Activated naive CD8-positive, alpha-beta T cell (primary cell): ENCODE measurements at regions not wholly inside any gene's neighbourhood (a gene's known extent, or its start where the extent isn't known, plus 50 kb on each side); places are given as distances from the start of the nearest gene placed in this dataset.
"Not testable (repeated sequence)": the region's sequence is repeated elsewhere in the genome, so short reads cannot be mapped to it uniquely, and the experiment has no call there.

Experiments
- H3K27ac Mint-ChIP-seq: one replicate; pipeline ENCODE4 v1.8.0; 2021; ENCODE audit warnings: mixed read lengths
- H3K27me3 Mint-ChIP-seq: one replicate; pipeline ENCODE4 v1.8.0; 2021; ENCODE audit warnings: mixed read lengths
- H3K36me3 Mint-ChIP-seq: one replicate; pipeline ENCODE4 v1.8.0; 2021; ENCODE audit warnings: mixed read lengths
- H3K4me1 Mint-ChIP-seq: one replicate; pipeline ENCODE4 v1.8.0; 2021; ENCODE audit warnings: low read depth, mixed read lengths
- H3K4me3 Mint-ChIP-seq: one replicate; pipeline ENCODE4 v1.8.0; 2021; ENCODE audit warnings: mild to moderate bottlenecking, mixed read lengths
- H3K9me3 Mint-ChIP-seq: one replicate; pipeline ENCODE4 v1.8.0; 2021; ENCODE audit warnings: low read depth, mixed read lengths

DNA sequence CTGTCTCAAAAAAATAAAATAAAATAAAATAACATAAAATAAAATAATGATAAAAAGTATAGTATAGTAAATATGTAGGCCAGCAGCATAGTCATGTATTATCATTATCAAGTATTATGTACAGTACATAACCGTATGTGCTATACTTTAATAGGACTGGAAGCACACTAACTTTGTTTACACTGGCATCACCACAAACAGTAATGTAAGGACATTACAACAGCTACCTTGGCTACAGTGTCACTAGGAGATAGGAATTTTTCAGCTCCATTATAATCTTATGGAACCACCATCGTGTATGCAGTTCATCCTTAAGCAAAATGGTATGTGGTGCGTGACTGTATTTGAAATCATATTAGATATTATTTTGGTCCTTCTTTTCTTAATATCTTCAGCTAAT, 1163.5 kb upstream of the LRRTM3 start:
- H3K27ac Mint-ChIP-seq = no peak overlapping the region
- H3K4me1 Mint-ChIP-seq = no peaks in the 10 kb centered on the region
- no peaks in the 10 kb centered on the region for H3K36me3 Mint-ChIP-seq
- no peaks in the 10 kb centered on the region for H3K27me3 Mint-ChIP-seq
- peaks cover 11% of the 10 kb centered on the region for H3K9me3 Mint-ChIP-seq
- H3K4me3 Mint-ChIP-seq = no peak overlapping the region

DNA sequence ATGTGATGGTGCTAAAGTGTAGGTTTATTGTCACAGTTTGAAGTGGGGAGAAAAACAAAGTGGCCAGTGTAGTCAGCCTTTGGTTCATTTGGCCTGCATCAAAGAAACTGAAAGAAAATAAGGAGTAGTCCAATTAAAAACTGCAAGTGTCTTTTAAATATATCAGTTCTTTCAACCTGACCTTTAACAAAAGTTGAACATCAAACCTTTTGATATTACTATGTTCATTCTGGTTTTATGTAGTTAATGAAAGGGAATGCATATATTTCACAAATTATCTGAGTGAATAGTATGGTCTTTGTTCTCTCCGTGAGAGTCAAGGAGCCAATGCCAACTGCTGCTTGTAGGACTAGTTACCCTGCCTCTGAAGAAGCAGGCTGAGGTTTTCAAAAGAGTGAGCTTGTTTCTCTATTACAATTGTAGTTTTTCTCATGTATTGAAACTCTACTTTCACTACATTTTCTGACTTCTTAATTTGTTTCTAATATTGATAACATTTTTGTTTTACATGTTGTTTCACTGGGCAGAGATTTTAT, 1160.8 kb upstream of the LRRTM3 start:
- H3K4me3 Mint-ChIP-seq = no peak overlapping the region
- no peaks in the 10 kb centered on the region for H3K36me3 Mint-ChIP-seq
- H3K4me1 Mint-ChIP-seq = no peaks in the 10 kb centered on the region
- no peak overlapping the region for H3K27ac Mint-ChIP-seq
- H3K27me3 Mint-ChIP-seq = no peaks in the 10 kb centered on the region
- H3K9me3 Mint-ChIP-seq = peaks cover 11% of the 10 kb centered on the region

DNA sequence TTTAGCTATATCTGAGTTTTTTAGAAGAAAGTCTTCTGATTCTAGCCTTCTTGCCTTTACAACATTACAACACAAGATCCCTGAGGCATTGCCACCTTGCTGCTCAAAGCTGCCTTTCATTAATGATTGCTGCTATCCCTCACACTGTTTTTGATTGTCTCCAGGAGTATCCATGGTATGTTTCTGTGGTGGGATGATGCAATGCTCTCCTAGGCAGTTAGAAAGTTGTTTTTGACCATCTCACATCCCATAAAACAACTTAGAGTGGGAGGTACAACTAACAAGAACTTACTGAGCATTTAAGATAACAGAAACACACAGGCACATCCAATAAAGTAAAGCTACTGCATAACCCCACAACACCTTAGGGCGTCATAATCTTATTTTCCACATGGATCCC, 1156.0 kb upstream of the LRRTM3 start:
- no peaks in the 10 kb centered on the region for H3K4me1 Mint-ChIP-seq
- H3K9me3 Mint-ChIP-seq = peaks cover 12% of the 10 kb centered on the region
- H3K27ac Mint-ChIP-seq = no peak overlapping the region
- no peaks in the 10 kb centered on the region for H3K36me3 Mint-ChIP-seq
- H3K4me3 Mint-ChIP-seq = no peak overlapping the region
- no peaks in the 10 kb centered on the region for H3K27me3 Mint-ChIP-seq

DNA sequence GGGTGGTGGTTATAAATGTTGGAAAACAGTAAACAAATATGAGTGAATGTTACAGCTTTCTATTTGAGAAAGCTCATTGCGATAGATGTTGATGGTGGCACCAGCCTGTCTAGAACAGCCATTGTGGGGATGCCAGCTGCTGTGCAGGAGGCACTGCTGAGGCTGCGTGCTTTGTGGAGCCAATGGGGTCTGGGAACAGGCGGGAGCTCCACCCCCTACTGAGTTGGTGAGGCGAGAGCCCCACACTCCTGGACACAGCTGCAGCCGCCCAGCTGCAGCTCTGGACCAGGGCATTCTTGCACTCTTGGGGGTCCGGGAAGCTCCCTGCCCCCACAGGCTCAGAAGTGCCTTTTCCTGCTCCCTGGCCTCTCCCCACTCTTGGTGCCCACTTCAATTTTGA, 1147.1 kb upstream of the LRRTM3 start:
- Mint-ChIP-seq H3K27ac (no peak overlapping the region), H3K36me3 (no peaks in the 10 kb centered on the region), H3K4me1 (no peaks in the 10 kb centered on the region), H3K27me3 (no peaks in the 10 kb centered on the region), H3K9me3 (no peaks in the 10 kb centered on the region), H3K4me3 (no peak overlapping the region)

DNA sequence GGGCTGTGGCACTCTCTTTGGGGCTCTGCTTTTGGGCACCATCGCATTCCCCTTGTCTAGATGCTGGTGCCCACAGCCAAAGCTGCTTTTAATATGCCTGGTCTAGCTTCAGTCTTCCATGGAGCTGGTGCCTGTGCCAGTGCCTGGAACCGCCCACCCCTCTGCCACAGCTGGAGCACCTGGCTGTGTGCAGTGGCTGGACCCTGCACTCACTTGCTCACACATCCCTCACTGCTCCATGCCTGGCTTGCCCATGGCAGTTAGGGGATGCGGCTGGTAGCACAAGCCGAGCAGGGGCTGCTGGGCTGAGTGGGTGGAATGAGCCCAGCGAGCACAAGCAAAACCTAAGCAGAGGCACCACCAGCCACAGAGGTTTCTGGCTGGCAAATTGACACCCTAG, 1145.9 kb upstream of the LRRTM3 start:
- no peaks in the 10 kb centered on the region for H3K4me1 Mint-ChIP-seq
- no peak overlapping the region for H3K4me3 Mint-ChIP-seq
- H3K27me3 Mint-ChIP-seq = no peaks in the 10 kb centered on the region
- no peaks in the 10 kb centered on the region for H3K9me3 Mint-ChIP-seq
- H3K36me3 Mint-ChIP-seq = no peaks in the 10 kb centered on the region
- no peak overlapping the region for H3K27ac Mint-ChIP-seq

DNA sequence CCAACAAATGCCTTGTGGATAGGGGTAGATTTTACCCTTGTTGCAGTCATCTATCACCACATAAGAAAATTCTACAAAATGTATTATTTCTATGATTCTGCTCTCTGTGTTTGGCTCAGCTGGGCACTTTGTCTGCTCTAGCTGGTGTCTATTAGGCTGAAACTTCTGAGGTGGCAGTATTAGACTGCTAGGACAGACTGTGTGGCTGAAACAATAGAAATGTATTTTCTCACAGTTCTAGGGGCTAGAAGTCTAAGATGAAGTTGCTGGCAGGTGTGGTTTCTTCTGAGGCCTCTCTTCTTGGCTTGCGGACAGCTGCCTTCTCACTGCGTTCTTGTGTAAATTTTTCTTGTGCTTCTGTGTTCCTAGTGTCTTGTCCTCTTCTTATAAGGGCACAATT, 1139.6 kb upstream of the LRRTM3 start:
- Mint-ChIP-seq H3K4me1 (no peaks in the 10 kb centered on the region), H3K36me3 (no peaks in the 10 kb centered on the region), H3K4me3 (no peak overlapping the region), H3K27me3 (no peaks in the 10 kb centered on the region), H3K9me3 (no peaks in the 10 kb centered on the region), H3K27ac (no peak overlapping the region)

DNA sequence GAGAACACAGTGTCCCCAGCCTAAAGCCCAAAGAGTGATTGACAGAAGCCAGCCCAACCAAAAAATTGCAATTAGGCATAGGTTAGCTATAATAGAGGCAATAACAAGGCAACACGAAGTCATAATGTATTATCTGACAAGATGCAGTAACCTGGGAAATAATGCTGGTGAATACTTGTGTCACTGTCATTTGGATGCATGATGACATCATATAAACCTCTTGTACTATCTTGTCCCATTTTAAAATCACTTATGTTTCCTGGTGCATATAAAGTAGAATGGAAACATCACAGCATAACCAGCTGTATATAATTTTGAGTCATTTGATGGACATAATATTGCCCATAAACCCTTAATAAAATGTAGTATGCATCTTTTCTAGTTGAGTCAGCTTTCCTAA, 1138.3 kb upstream of the LRRTM3 start:
- Mint-ChIP-seq H3K9me3 (no peaks in the 10 kb centered on the region), H3K27me3 (no peaks in the 10 kb centered on the region), H3K4me1 (no peaks in the 10 kb centered on the region), H3K4me3 (no peak overlapping the region), H3K36me3 (no peaks in the 10 kb centered on the region), H3K27ac (no peak overlapping the region)

DNA sequence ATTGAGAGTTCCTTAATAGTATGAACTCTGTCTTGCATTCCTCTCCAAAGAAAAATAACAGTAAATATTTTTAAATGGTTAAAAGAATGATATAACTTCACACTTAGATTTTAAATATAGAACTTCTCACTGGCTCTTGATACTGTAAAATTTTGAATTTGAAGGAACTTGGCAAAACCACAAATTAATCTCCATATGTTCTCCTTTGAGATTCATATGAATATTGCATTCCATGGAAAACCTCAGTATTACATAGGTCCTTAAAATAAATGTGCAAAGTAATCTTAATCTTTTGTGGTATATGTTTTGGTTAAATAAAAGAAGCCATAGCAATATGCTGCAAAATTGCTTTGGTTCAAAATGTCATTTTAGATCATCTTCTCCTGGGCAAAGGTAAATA, 1137.6 kb upstream of the LRRTM3 start:
- Mint-ChIP-seq H3K27me3 (no peaks in the 10 kb centered on the region), H3K4me1 (no peaks in the 10 kb centered on the region)

DNA sequence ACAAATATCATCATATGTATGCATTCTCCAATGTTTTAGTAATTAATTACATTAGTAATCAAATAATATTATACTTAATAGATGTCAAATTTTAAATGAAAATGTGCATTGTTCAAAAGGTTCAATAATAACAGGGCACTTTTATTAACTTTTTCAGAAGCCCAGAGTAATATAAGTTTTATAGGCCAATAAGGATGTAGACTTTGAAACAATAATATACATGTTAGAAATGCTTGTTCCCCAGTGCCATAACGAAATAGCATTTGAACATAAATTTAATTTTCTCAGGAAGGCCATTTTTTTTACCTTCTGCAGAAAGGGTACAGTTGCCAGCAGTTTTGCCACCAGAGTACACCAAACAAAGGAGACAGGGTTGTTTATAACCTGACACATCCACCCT, 1133.9 kb upstream of the LRRTM3 start:
- no peaks in the 10 kb centered on the region for H3K36me3 Mint-ChIP-seq
- no peaks in the 10 kb centered on the region for H3K4me1 Mint-ChIP-seq
- no peak overlapping the region for H3K4me3 Mint-ChIP-seq
- no peaks in the 10 kb centered on the region for H3K27me3 Mint-ChIP-seq
- H3K9me3 Mint-ChIP-seq = peaks cover 5% of the 10 kb centered on the region
- no peak overlapping the region for H3K27ac Mint-ChIP-seq

More for the DNA sequence above, 1137.6 kb upstream of the LRRTM3 start:
- Mint-ChIP-seq H3K36me3 (no peaks in the 10 kb centered on the region), H3K4me3 (no peak overlapping the region), H3K27ac (no peak overlapping the region), H3K9me3 (no peaks in the 10 kb centered on the region)

DNA sequence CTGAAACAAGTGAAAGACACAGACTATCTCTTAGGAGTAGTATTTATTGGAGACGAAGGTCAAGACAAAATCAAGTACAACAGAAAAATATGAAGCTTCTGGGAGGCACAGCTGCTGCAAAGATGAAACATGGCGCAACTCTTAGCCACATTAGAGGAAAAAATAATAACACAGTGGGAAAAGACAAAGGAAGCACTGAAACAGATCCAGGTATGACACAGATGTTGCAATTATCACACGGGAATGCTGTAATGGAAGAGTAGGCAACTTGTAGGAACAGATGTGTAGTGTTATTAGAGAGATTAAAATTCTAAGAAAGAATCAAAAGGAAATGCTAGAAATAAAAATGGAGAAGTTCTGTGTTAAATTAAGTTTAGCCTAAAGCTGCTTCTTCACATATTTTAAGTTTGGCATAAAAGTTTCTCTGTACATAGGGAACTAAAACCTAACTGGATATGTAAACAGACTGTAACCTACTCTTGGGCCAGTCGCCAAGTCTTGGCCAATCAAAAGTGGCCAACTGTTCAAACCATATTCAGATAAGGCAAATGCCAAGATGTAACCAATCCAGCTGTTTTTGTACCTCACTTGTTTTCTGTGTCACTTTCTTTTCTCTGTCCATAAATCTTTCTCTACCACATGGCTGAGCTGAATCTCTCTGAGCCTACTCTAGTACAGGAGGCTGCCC, 1132.0 kb upstream of the LRRTM3 start:
- no peak overlapping the region for H3K4me3 Mint-ChIP-seq
- H3K36me3 Mint-ChIP-seq = no peaks in the 10 kb centered on the region
- no peak overlapping the region for H3K27ac Mint-ChIP-seq

DNA sequence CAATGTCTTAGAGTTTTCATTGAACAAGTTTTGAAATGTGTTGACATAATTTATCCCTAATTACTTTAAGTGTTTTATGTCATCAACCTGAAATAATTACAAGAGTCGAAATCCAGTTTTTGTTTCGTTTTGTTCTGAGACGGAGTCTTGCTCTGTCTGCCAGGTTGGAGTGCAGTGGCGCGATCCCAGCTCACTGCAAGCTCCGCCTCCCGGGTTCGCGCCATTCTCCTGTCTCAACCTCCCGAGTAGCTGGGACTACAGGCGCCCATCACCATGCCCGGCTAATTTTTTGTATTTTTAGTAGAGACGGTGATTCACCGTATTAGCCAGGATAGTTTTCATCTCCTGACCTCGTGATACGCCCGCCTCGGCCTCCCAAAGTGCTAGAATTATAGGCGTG, 1131.0 kb upstream of the LRRTM3 start:
- H3K4me3 Mint-ChIP-seq, H3K27me3 Mint-ChIP-seq, H3K27ac Mint-ChIP-seq, H3K9me3 Mint-ChIP-seq, H3K36me3 Mint-ChIP-seq, H3K4me1 Mint-ChIP-seq: not testable (repeated sequence)

More for the DNA sequence above, 1132.0 kb upstream of the LRRTM3 start:
- H3K27me3 Mint-ChIP-seq = no peaks in the 10 kb centered on the region
- no peaks in the 10 kb centered on the region for H3K4me1 Mint-ChIP-seq
- peaks cover 10% of the 10 kb centered on the region for H3K9me3 Mint-ChIP-seq

DNA sequence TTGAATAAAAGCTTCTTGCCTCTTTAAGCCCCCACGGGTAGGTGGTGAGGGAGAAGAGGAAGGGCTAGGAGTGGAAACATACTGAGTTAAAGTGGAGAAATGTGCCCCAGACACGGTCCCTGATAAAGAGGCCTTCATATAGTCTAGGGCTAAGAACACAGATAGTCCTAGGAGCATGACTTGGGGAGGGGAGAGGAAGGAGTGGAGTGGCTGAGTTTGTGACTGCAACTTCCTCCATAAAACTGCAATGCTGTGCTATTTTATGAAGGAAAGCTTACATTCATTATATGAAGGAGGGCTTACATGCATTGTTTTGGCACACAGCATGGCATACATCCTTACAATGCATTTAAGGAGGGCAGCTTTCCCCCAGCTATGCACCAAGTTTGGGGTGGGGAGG, 1129.4 kb upstream of the LRRTM3 start:
- no peak overlapping the region for H3K27ac Mint-ChIP-seq
- no peaks in the 10 kb centered on the region for H3K27me3 Mint-ChIP-seq
- peaks cover 10% of the 10 kb centered on the region for H3K9me3 Mint-ChIP-seq
- no peaks in the 10 kb centered on the region for H3K36me3 Mint-ChIP-seq
- no peak overlapping the region for H3K4me3 Mint-ChIP-seq
- H3K4me1 Mint-ChIP-seq = no peaks in the 10 kb centered on the region

DNA sequence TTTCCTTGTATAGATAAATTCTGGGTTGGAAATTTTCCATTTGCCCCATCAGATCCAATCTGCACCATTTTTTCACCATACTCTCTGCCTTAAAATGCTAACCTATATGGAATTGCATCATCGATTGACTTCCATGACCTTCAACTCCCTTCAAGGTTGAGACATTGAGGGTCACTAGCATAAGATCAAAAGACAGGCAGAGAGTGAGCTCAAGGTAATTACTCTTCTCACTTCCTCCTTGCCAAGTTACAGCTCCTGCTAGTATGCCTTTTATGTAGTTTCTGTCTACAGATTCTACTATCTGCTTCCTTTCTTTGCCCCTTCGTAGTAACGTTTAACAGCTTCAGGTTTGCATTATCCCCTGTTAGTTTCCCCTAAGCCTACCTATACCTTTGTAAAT, 1127.7 kb upstream of the LRRTM3 start:
- Mint-ChIP-seq H3K27ac (no peak overlapping the region), H3K27me3 (no peaks in the 10 kb centered on the region), H3K4me1 (no peaks in the 10 kb centered on the region), H3K4me3 (no peak overlapping the region), H3K36me3 (no peaks in the 10 kb centered on the region), H3K9me3 (peaks cover 10% of the 10 kb centered on the region)

DNA sequence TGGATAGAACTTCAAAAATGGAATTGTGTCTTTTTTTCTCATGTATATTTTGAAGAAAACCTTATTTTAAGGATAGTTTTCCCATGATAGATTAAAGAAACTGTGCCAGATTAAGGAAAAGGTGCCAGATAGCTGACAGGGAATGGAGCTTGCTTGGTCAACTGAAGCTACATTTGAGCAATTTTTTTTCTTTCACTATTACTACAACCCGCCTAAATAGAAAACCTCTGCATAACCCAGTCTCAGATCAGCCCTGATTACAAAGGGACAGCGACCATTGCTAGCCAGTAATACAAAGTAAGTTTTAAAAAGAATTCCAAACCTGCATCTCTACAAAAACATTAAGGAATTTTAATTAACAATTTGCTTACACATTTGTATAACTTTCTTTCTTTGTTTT, 1123.4 kb upstream of the LRRTM3 start:
- Mint-ChIP-seq H3K4me3 (no peak overlapping the region), H3K4me1 (no peaks in the 10 kb centered on the region), H3K9me3 (peaks cover 5% of the 10 kb centered on the region)

DNA sequence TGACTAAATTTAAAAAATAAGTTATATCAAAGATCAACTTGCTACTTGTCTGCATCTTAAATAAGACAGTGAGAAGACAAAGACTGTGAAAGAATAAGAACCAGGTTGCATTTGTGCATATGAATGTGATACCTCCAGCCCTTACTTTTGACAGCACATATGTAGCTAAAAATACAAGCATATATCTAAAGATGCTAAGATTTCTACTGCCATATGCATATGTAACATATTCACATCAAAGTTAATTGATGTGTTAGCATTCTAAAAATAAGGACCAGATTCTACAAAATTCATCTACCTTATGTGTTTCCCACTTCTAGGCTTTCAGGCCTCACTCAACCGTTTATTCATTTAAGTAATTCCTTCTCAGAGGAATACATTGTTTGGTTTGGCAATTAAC, 1120.3 kb upstream of the LRRTM3 start:
- Mint-ChIP-seq H3K4me3 (no peak overlapping the region), H3K4me1 (no peaks in the 10 kb centered on the region), H3K27ac (no peak overlapping the region), H3K36me3 (no peaks in the 10 kb centered on the region), H3K27me3 (no peaks in the 10 kb centered on the region), H3K9me3 (peaks cover 6% of the 10 kb centered on the region)

More for the DNA sequence above, 1123.4 kb upstream of the LRRTM3 start:
- Mint-ChIP-seq H3K27ac (no peak overlapping the region), H3K36me3 (no peaks in the 10 kb centered on the region), H3K27me3 (no peaks in the 10 kb centered on the region)

DNA sequence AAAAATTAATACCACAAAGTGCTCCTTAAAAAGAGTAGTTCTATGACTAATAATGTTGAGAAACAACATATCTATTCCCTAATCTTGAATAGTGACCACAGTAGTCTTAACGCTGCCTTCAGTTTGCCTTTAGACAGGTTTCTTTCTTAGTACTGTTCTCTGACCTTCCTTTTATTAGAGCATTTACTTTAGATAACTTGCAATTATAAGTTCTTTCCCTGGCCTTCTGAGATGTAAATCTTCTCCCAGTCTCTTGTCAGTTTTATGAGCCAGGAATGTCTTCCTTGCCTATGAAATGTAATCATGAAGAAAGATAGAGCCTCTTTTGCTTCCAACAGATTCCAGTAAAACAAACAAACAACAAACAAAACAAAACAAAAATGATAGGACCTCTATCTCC, 1119.8 kb upstream of the LRRTM3 start:
- peaks cover 6% of the 10 kb centered on the region for H3K9me3 Mint-ChIP-seq
- no peak overlapping the region for H3K27ac Mint-ChIP-seq
- H3K36me3 Mint-ChIP-seq = no peaks in the 10 kb centered on the region
- no peaks in the 10 kb centered on the region for H3K27me3 Mint-ChIP-seq
- no peaks in the 10 kb centered on the region for H3K4me1 Mint-ChIP-seq
- H3K4me3 Mint-ChIP-seq = no peak overlapping the region
